Activated naive CD4-positive, alpha-beta T cell treated with anti-CD3 and anti-CD28 coated beads, Interleukin-2, amount 50 U/mL, for 24 hours (primary cell): ENCODE measurements at regions not wholly inside any gene's neighbourhood (a gene's known extent, or its start where the extent isn't known, plus 50 kb on each side); places are given as distances from the start of the nearest gene placed in this dataset.
"Not testable (repeated sequence)": the region's sequence is repeated elsewhere in the genome, so short reads cannot be mapped to it uniquely, and the experiment has no call there.

Experiments used
- H3K27ac Mint-ChIP-seq: one replicate; pipeline ENCODE4 v1.8.0; 2021; ENCODE audit warnings: mild to moderate bottlenecking, mixed read lengths
- H3K27me3 Mint-ChIP-seq: one replicate; pipeline ENCODE4 v1.8.0; 2021; ENCODE audit warnings: mixed read lengths
- H3K36me3 Mint-ChIP-seq: one replicate; pipeline ENCODE4 v1.8.0; 2021; ENCODE audit warnings: mixed read lengths
- H3K4me1 Mint-ChIP-seq: one replicate; pipeline ENCODE4 v1.8.0; 2021; ENCODE audit warnings: mixed read lengths
- H3K4me3 Mint-ChIP-seq: one replicate; pipeline ENCODE4 v1.8.0; 2021; ENCODE audit warnings: mild to moderate bottlenecking, mixed read lengths
- H3K9me3 Mint-ChIP-seq: one replicate; pipeline ENCODE4 v1.8.0; 2021; ENCODE audit warnings: mixed read lengths

GRCh38 chr1:198955085-198955484, 316.2 kb downstream of the PTPRC start:
- Mint-ChIP-seq H3K9me3 (peaks cover 5% of the 10 kb centered on the region), H3K27me3 (no peaks in the 10 kb centered on the region), H3K36me3 (peaks cover 2% of the 10 kb centered on the region), H3K4me1 (peaks cover 18% of the 10 kb centered on the region), H3K4me3 (no peak overlapping the region), H3K27ac (no peak overlapping the region)

GRCh38 chr1:198957044-198957443, 318.2 kb downstream of the PTPRC start:
- Mint-ChIP-seq H3K36me3 (peaks cover 2% of the 10 kb centered on the region), H3K27me3 (no peaks in the 10 kb centered on the region)

GRCh38 chr1:198959032-198959431, 320.2 kb downstream of the PTPRC start:
- Mint-ChIP-seq H3K4me3 (no peak overlapping the region), H3K4me1 (peaks cover 34% of the 10 kb centered on the region), H3K27me3 (no peaks in the 10 kb centered on the region), H3K9me3 (peaks cover 12% of the 10 kb centered on the region), H3K36me3 (peaks cover 2% of the 10 kb centered on the region), H3K27ac (no peak overlapping the region)

More at GRCh38 chr1:198957044-198957443, 318.2 kb downstream of the PTPRC start:
- H3K9me3 Mint-ChIP-seq = peaks cover 5% of the 10 kb centered on the region
- H3K27ac Mint-ChIP-seq = no peak overlapping the region
- no peak overlapping the region for H3K4me3 Mint-ChIP-seq
- peaks cover 18% of the 10 kb centered on the region for H3K4me1 Mint-ChIP-seq

- Mint-ChIP-seq H3K36me3 (peaks cover 2% of the 10 kb centered on the region), H3K9me3 (peaks cover 12% of the 10 kb centered on the region), H3K27me3 (no peaks in the 10 kb centered on the region), H3K27ac (peak overlapping the region; percentile 13), H3K4me3 (no peak overlapping the region), H3K4me1 (peaks cover 40% of the 10 kb centered on the region)
Measured at GRCh38 chr1:198959676-198960075, 320.8 kb downstream of the PTPRC start.

- Mint-ChIP-seq H3K27ac (peak overlapping the region; percentile 18), H3K4me1 (peaks cover 48% of the 10 kb centered on the region), H3K4me3 (peak overlapping the region; percentile 21)
- H3K36me3 Mint-ChIP-seq, H3K9me3 Mint-ChIP-seq, H3K27me3 Mint-ChIP-seq: not testable (repeated sequence)
Measured at GRCh38 chr1:198963796-198964195, 325.0 kb downstream of the PTPRC start.

- peaks cover 7% of the 10 kb centered on the region for H3K9me3 Mint-ChIP-seq
- peaks cover 37% of the 10 kb centered on the region for H3K4me1 Mint-ChIP-seq
- no peak overlapping the region for H3K27ac Mint-ChIP-seq
- H3K4me3 Mint-ChIP-seq = peak overlapping the region; percentile 51
- peaks cover 5% of the 10 kb centered on the region for H3K36me3 Mint-ChIP-seq
- H3K27me3 Mint-ChIP-seq = no peaks in the 10 kb centered on the region
Measured at GRCh38 chr1:198966519-198966918, 327.7 kb downstream of the PTPRC start.

- H3K9me3 Mint-ChIP-seq = peaks cover 2% of the 10 kb centered on the region
- H3K36me3 Mint-ChIP-seq = peaks cover 5% of the 10 kb centered on the region
- peaks cover 36% of the 10 kb centered on the region for H3K4me1 Mint-ChIP-seq
- H3K4me3 Mint-ChIP-seq = no peak overlapping the region
- no peaks in the 10 kb centered on the region for H3K27me3 Mint-ChIP-seq
- peak overlapping the region; percentile 44 for H3K27ac Mint-ChIP-seq
Measured at GRCh38 chr1:198967566-198967965, 328.7 kb downstream of the PTPRC start.

GRCh38 chr1:198968866-198969265, 330.0 kb downstream of the PTPRC start:
- Mint-ChIP-seq H3K4me3 (no peak overlapping the region), H3K27ac (no peak overlapping the region), H3K27me3 (no peaks in the 10 kb centered on the region), H3K36me3 (peaks cover 5% of the 10 kb centered on the region), H3K9me3 (no peaks in the 10 kb centered on the region), H3K4me1 (peaks cover 30% of the 10 kb centered on the region)

- Mint-ChIP-seq H3K4me3 (no peak overlapping the region), H3K9me3 (no peaks in the 10 kb centered on the region), H3K36me3 (peaks cover 5% of the 10 kb centered on the region), H3K4me1 (peaks cover 19% of the 10 kb centered on the region), H3K27me3 (no peaks in the 10 kb centered on the region), H3K27ac (no peak overlapping the region)
Measured at GRCh38 chr1:198969981-198970380, 331.1 kb downstream of the PTPRC start.

- Mint-ChIP-seq H3K4me1 (peaks cover 22% of the 10 kb centered on the region), H3K9me3 (no peaks in the 10 kb centered on the region), H3K36me3 (peaks cover 1% of the 10 kb centered on the region), H3K27me3 (no peaks in the 10 kb centered on the region), H3K4me3 (no peak overlapping the region), H3K27ac (no peak overlapping the region)
Measured at GRCh38 chr1:198970916-198971315, 332.1 kb downstream of the PTPRC start.

GRCh38 chr1:198977909-198978308, 339.1 kb downstream of the PTPRC start:
- Mint-ChIP-seq H3K27ac (peak overlapping the region; percentile 59), H3K9me3 (no peaks in the 10 kb centered on the region), H3K36me3 (peaks cover 1% of the 10 kb centered on the region), H3K4me1 (peaks cover 15% of the 10 kb centered on the region), H3K4me3 (no peak overlapping the region), H3K27me3 (no peaks in the 10 kb centered on the region)

- peaks cover 10% of the 10 kb centered on the region for H3K4me1 Mint-ChIP-seq
- H3K4me3 Mint-ChIP-seq = no peak overlapping the region
- H3K27ac Mint-ChIP-seq = peak overlapping the region; percentile 82
- H3K27me3 Mint-ChIP-seq = no peaks in the 10 kb centered on the region
- peaks cover 1% of the 10 kb centered on the region for H3K36me3 Mint-ChIP-seq
- H3K9me3 Mint-ChIP-seq = no peaks in the 10 kb centered on the region
Measured at GRCh38 chr1:198978523-198978922, 339.7 kb downstream of the PTPRC start.

GRCh38 chr1:198986036-198986435, 347.2 kb downstream of the PTPRC start:
- H3K9me3 Mint-ChIP-seq = no peaks in the 10 kb centered on the region
- no peaks in the 10 kb centered on the region for H3K27me3 Mint-ChIP-seq

GRCh38 chr1:198986442-198986841, 347.6 kb downstream of the PTPRC start:
- Mint-ChIP-seq H3K4me3 (no peak overlapping the region), H3K36me3 (no peaks in the 10 kb centered on the region), H3K9me3 (no peaks in the 10 kb centered on the region), H3K4me1 (no peaks in the 10 kb centered on the region), H3K27me3 (no peaks in the 10 kb centered on the region), H3K27ac (peak overlapping the region; percentile 12)

More at GRCh38 chr1:198986036-198986435, 347.2 kb downstream of the PTPRC start:
- Mint-ChIP-seq H3K27ac (no peak overlapping the region), H3K4me3 (no peak overlapping the region), H3K36me3 (no peaks in the 10 kb centered on the region), H3K4me1 (no peaks in the 10 kb centered on the region)

GRCh38 chr1:199002661-199003060, 363.8 kb downstream of the PTPRC start:
- no peaks in the 10 kb centered on the region for H3K27me3 Mint-ChIP-seq
- no peak overlapping the region for H3K27ac Mint-ChIP-seq
- no peaks in the 10 kb centered on the region for H3K36me3 Mint-ChIP-seq
- H3K9me3 Mint-ChIP-seq = no peaks in the 10 kb centered on the region
- no peak overlapping the region for H3K4me3 Mint-ChIP-seq
- H3K4me1 Mint-ChIP-seq = no peaks in the 10 kb centered on the region

GRCh38 chr1:199007423-199007822, 368.6 kb downstream of the PTPRC start:
- H3K27me3 Mint-ChIP-seq = no peaks in the 10 kb centered on the region
- no peak overlapping the region for H3K27ac Mint-ChIP-seq
- no peaks in the 10 kb centered on the region for H3K36me3 Mint-ChIP-seq
- peaks cover 26% of the 10 kb centered on the region for H3K4me1 Mint-ChIP-seq
- H3K4me3 Mint-ChIP-seq = no peak overlapping the region
- no peaks in the 10 kb centered on the region for H3K9me3 Mint-ChIP-seq

GRCh38 chr1:199009447-199009846, 370.6 kb downstream of the PTPRC start:
- Mint-ChIP-seq H3K27ac (no peak overlapping the region), H3K9me3 (no peaks in the 10 kb centered on the region)

More at GRCh38 chr1:199009447-199009846, 370.6 kb downstream of the PTPRC start:
- Mint-ChIP-seq H3K36me3 (no peaks in the 10 kb centered on the region), H3K27me3 (no peaks in the 10 kb centered on the region), H3K4me1 (peaks cover 26% of the 10 kb centered on the region), H3K4me3 (peak overlapping the region; percentile 19)
